ENCODE measurements at regions not wholly inside any gene's neighbourhood (a gene's known extent, or its start where the extent isn't known, plus 50 kb on each side); places are given as distances from the start of the nearest gene placed in this dataset.

DNA sequence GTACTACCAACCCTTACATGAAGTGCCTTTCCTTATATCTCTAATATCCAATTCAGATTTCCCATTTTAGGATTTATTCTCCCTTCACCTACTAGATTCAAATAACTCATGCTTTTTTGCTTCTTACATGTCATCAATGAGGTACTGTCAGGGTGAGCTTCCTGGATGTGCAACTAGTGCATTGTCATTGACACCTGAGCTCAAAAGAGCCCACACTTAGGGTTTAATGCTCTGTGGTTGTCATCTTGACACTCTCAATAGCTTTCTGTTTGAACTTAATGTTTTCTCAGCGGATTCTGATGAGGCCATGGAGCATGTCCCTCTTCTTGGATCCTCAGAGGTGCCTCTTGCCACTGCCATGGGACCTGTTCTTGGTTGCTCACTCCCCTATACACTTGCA, 1033.3 kb upstream of the EYS start:
- Histone ChIP-seq H3K27me3 (no peaks in the 10 kb centered on the region), H3K4me1 (no peaks in the 10 kb centered on the region), H3K27ac (no peak overlapping the region), H3K36me3 (no peaks in the 10 kb centered on the region), H3K4me2 (no peak overlapping the region), H3K4me3 (no peak overlapping the region), H3K9ac (no peak overlapping the region), H3K9me3 (replicated peaks in 1 of 11) (no peaks in the 10 kb centered on the region), H4K20me1 (no peaks in the 10 kb centered on the region)
- no peak for TF ChIP-seq Cebpa-rat (IDR thresholded peaks at IDR 0.05)

DNA sequence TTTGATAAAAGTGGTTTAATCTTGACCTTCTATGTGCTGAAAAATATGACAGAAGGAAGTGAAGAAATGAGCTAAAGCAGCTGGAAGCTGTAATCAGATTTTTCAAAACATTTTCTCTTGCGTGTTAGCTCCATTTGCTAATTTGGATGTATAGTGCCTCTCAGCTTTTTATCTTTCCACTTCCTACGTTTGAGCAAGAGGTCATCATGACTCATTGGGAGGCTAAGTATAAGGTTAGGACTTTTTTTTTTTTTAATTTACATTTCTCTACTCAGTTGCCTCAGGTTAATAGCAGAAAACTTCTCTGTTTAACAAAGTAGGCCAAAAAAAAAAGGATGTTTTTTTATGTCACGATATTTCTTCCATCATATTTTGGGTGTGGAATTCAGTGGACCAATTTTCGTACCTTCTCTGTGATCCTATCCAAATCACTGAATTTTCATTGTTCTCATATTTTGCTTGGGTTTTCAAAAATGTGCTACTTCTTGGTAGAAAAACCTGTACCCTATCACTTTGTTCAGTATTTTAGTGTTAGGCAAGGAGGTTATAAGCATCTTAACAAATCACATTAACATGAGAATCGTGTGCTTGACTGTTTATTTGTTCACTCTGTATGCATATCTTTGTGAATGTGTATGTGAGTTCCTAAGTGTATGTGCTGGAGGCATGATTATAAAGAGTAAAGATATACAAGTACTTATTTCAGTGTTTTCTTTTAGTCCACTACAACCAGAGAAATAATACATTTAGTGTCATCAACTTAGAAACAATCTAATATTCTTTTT, 1028.3 kb upstream of the EYS start:
- no peak overlapping the region for H3K4me2 ChIP-seq
- no peaks in the 10 kb centered on the region for H3K27me3 ChIP-seq
- no peaks in the 10 kb centered on the region for H4K20me1 ChIP-seq
- H3K27ac ChIP-seq = no peak overlapping the region
- H3K4me3 ChIP-seq = no peak overlapping the region
- no peaks in the 10 kb centered on the region for H3K36me3 ChIP-seq
- TF ChIP-seq Cebpa-rat (IDR thresholded peaks at IDR 0.05) = no peak
- H3K9ac ChIP-seq = no peak overlapping the region
- no peaks in the 10 kb centered on the region for H3K4me1 ChIP-seq
- no peaks in the 10 kb centered on the region for H3K9me3 ChIP-seq (replicated peaks in 1 of 11)

DNA sequence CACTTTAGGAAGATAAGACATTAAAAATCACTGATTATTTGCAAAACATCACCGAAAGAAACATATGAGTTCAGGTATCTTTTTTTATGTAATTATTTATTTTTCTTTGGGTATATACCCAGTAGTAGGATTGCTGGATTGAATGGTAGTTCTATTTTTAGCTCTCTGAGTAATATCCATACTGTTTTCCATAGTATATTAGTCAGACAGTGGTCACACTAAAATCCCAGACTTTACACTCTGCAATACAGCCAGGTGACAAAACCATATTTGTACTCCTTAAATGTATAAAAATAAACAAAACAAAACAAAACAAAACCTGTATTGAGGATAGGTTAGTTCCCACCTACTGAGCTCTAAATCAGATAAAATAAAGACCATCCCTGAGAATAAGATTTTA, 1024.3 kb upstream of the EYS start:
- Histone ChIP-seq H3K27ac (no peak overlapping the region), H3K27me3 (no peaks in the 10 kb centered on the region), H3K9ac (no peak overlapping the region), H3K36me3 (no peaks in the 10 kb centered on the region), H3K4me3 (no peak overlapping the region), H3K9me3 (replicated peaks in 1 of 11) (no peaks in the 10 kb centered on the region), H3K4me2 (no peak overlapping the region), H4K20me1 (no peaks in the 10 kb centered on the region), H3K4me1 (no peaks in the 10 kb centered on the region)
- TF ChIP-seq Cebpa-rat (IDR thresholded peaks at IDR 0.05) = no peak

DNA sequence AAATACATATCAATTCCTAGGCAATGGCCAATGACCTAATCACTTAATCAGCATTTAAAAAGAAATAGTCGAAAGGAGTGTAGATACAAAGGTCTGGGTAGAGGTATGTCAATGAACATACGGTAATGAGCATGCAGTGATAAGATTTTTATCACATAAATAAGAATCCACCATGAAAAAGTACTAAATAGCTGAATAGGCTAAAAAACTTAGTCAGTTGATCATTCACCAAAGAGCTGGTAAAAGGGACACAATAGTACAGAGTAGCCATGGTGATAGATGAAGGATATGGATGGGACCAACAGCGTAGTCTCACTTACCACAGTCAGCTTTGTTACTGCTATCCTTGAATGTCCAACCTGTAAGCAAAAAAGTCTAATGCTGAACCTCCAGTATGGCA, 1018.6 kb upstream of the EYS start:
- Histone ChIP-seq H3K4me1 (no peaks in the 10 kb centered on the region), H4K20me1 (no peaks in the 10 kb centered on the region), H3K4me3 (no peak overlapping the region), H3K4me2 (no peak overlapping the region), H3K9ac (no peak overlapping the region), H3K27ac (no peak overlapping the region), H3K27me3 (no peaks in the 10 kb centered on the region), H3K9me3 (replicated peaks in 1 of 11) (no peaks in the 10 kb centered on the region), H3K36me3 (no peaks in the 10 kb centered on the region)
- TF ChIP-seq Cebpa-rat (IDR thresholded peaks at IDR 0.05) = no peak

DNA sequence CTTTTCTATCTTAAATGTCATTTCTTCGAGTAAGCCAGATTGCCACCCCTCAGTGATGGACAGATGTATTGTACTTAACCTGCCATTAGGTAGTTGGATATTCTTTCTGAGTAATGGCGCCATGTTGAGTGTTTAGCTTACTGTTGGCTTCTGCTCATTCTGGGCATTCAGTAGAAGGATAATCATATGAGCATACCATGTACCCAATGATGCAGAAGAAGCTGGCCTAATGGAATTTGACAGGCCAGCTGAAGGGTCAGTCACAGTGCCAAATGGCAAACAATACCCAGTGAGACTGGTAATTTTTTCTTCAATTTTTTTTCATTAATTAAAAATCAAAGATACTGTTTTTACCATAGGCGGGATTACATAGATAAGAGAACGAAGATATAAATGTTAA, 1010.8 kb upstream of the EYS start:
- no peaks in the 10 kb centered on the region for H3K27me3 ChIP-seq
- no peak overlapping the region for H3K4me2 ChIP-seq
- no peak overlapping the region for H3K27ac ChIP-seq
- no peaks in the 10 kb centered on the region for H3K36me3 ChIP-seq
- no peaks in the 10 kb centered on the region for H3K9me3 ChIP-seq (replicated peaks in 1 of 11)
- no peaks in the 10 kb centered on the region for H4K20me1 ChIP-seq
- TF ChIP-seq Cebpa-rat (IDR thresholded peaks at IDR 0.05) = no peak
- H3K9ac ChIP-seq = no peak overlapping the region
- H3K4me1 ChIP-seq = no peaks in the 10 kb centered on the region
- H3K4me3 ChIP-seq = no peak overlapping the region

DNA sequence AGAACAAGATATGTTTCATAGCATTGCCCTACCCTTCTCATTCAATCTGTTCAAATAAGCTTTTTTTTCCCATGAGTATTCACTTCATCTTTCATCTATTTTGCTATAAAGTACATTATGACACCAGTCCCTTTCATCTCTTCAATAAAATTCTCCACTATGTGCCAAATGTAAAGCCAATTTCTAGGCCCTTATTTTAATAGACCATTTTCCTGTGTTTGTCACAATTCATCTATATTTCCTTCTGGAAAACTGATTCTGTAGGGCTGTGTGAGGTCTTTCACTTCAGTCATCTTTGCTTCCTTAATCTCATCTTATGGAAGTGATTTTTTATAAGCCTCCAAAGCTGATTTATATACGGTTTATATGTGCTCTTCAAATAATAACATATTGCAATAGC, 992.4 kb upstream of the EYS start:
- Histone ChIP-seq H4K20me1 (no peaks in the 10 kb centered on the region), H3K4me1 (no peaks in the 10 kb centered on the region), H3K4me3 (no peak overlapping the region), H3K4me2 (no peak overlapping the region), H3K27ac (no peak overlapping the region), H3K27me3 (no peaks in the 10 kb centered on the region), H3K36me3 (no peaks in the 10 kb centered on the region), H3K9ac (no peak overlapping the region), H3K9me3 (replicated peaks in 1 of 11) (peaks cover 0 to 5% (median 3%) of the 10 kb centered on the region in 11 experiments; a peak in 8 of 22 replicates)
- TF ChIP-seq Cebpa-rat (IDR thresholded peaks at IDR 0.05) = no peak

DNA sequence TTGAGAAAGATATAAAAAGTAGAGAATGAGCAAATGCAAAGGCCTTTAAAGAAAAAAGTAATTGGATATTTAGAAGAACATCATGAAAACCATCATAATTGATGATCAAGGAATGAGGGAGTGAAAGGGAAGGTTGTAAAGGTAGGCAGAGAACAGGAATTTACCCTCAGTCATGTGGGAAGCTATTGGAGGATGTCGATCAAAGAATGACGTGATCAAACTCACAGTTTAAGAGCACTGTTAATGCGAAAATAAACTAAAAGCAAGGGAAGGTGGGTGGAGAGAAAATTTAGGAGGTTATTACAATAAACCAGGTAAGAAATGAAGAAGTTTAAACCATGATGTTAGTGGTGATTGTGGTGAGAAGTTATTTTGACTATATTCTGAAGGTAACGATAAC, 982.6 kb upstream of the EYS start:
- TF ChIP-seq Cebpa-rat (IDR thresholded peaks at IDR 0.05) = no peak
- H3K27me3 ChIP-seq = no peaks in the 10 kb centered on the region
- no peaks in the 10 kb centered on the region for H4K20me1 ChIP-seq
- no peaks in the 10 kb centered on the region for H3K4me1 ChIP-seq
- H3K4me2 ChIP-seq = no peak overlapping the region
- H3K27ac ChIP-seq = no peak overlapping the region
- H3K9ac ChIP-seq = no peak overlapping the region
- H3K36me3 ChIP-seq = no peaks in the 10 kb centered on the region
- H3K9me3 ChIP-seq (replicated peaks in 1 of 11) = peaks cover 0 to 3% (median 0%) of the 10 kb centered on the region in 11 experiments; a peak in 4 of 22 replicates
- H3K4me3 ChIP-seq = no peak overlapping the region

DNA sequence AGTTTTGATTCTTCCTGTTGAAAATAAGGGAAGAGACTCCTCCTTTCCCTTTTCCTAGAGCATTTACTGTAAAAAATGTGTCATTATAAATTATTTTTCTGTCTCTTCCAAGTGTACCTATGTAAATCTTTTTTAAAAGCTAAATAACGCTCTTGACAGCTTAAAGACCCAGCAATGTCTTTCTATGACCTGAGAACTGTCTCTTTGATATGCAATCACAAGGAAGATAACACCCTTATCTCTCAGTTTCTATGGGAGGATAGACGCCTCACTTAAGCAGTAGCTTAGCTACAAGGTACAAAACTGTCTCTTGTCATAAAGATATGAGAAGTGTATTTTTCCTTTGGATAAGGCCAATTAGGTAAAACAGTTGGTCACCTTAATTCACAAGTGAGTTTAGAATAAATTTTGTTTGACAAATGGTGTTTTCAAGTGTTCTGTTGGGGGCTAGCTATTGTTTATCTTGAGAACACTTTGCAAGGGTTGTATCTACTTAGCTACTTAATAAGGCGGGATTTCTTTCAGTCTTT, 980.6 kb upstream of the EYS start:
- Histone ChIP-seq H3K36me3 (no peaks in the 10 kb centered on the region), H3K9ac (no peak overlapping the region), H3K27ac (no peak overlapping the region), H3K4me3 (no peak overlapping the region), H3K9me3 (replicated peaks in 1 of 11) (peaks cover 0 to 12% (median 5%) of the 10 kb centered on the region in 11 experiments; a peak in 6 of 22 replicates), H4K20me1 (no peaks in the 10 kb centered on the region), H3K27me3 (no peaks in the 10 kb centered on the region), H3K4me2 (no peak overlapping the region), H3K4me1 (no peaks in the 10 kb centered on the region)
- TF ChIP-seq Cebpa-rat (IDR thresholded peaks at IDR 0.05) = no peak

DNA sequence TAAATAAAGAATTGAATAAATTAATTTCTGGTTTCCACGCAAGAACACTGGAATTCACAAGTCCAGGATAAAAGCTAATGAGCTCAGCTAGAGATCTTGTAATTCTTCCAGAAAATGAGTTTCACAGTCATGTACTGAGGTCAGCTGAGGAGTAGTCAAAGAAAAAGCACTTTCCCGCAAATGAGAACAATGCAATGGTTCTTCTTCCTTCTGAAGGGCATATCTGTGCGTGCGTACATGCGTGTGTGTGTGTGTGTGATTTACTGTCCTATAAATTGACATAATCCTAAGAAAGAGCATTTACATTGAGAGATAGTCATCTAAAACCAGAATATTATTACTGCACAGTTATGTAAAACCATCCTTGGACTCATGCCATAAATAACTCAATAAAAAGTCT, 968.9 kb upstream of the EYS start:
- Histone ChIP-seq H3K4me2 (no peak overlapping the region), H3K4me3 (no peak overlapping the region), H3K9me3 (replicated peaks in 1 of 11) (no peaks in the 10 kb centered on the region), H3K27ac (no peak overlapping the region), H3K9ac (no peak overlapping the region), H3K27me3 (no peaks in the 10 kb centered on the region), H3K4me1 (no peaks in the 10 kb centered on the region), H4K20me1 (no peaks in the 10 kb centered on the region), H3K36me3 (no peaks in the 10 kb centered on the region)
- no peak for TF ChIP-seq Cebpa-rat (IDR thresholded peaks at IDR 0.05)

DNA sequence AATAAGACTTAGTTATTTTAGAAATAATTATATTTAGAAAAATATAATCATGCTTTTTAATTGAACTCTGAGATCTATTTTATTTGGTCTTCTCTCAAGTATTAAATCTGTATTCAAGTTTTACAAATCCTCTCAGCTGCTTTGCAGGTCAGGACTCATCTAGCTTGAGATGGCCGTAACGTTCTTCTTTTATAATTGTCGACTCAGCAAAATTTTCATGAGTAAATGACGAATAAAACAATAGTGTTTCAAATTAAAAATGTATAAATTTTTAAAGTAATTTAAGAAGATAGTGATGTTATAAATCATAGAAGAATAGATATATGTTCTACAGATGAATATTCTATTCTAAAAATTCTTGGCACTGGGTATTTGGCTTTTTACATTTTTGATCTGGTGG, 957.1 kb upstream of the EYS start:
- TF ChIP-seq Cebpa-rat (IDR thresholded peaks at IDR 0.05) = no peak
- Histone ChIP-seq H3K4me3 (no peak overlapping the region), H3K27ac (no peak overlapping the region), H3K9ac (no peak overlapping the region), H3K27me3 (no peaks in the 10 kb centered on the region), H3K4me1 (no peaks in the 10 kb centered on the region), H3K36me3 (no peaks in the 10 kb centered on the region), H3K4me2 (no peak overlapping the region), H3K9me3 (replicated peaks in 1 of 11) (no peaks in the 10 kb centered on the region), H4K20me1 (no peaks in the 10 kb centered on the region)
